HEK293T (cell line): ENCODE measurements at regions not wholly inside any gene's neighbourhood (a gene's known extent, or its start where the extent isn't known, plus 50 kb on each side); places are given as distances from the start of the nearest gene placed in this dataset.

Source experiments
- ARNT ChIP-seq: fragments of 450-650 bp; IDR thresholded peaks from 2 replicates; pipeline ENCODE4 v1.6.1; 2017; ENCODE audit warnings: mild to moderate bottlenecking
- BHLHE40 ChIP-seq: fragments of 450-650 bp; IDR thresholded peaks from 2 replicates; pipeline ENCODE4 v1.6.1; 2016; ENCODE audit warnings: mild to moderate bottlenecking, moderate library complexity, borderline replicate concordance
- CTBP1 ChIP-seq: fragments of 450-650 bp; IDR thresholded peaks from 2 replicates; pipeline ENCODE4 v1.6.1; 2016; ENCODE audit warnings: borderline replicate concordance
- ELF4 ChIP-seq: fragments of 450-650 bp; IDR thresholded peaks from 2 replicates; pipeline ENCODE4 v1.6.1; 2017; ENCODE audit warnings: antibody characterized with exemption
- FOXA1 ChIP-seq: fragments of 450-650 bp; IDR thresholded peaks from 2 replicates; pipeline ENCODE4 v1.6.1; 2016; ENCODE audit warnings: mild to moderate bottlenecking
- FOXK2 ChIP-seq: fragments of 450-650 bp; IDR thresholded peaks from 2 replicates; pipeline ENCODE4 v1.6.1; 2016; ENCODE audit warnings: mild to moderate bottlenecking
- FOXM1 ChIP-seq: fragments of 450-650 bp; IDR thresholded peaks from 2 replicates; pipeline ENCODE4 v1.6.1; 2017; ENCODE audit warnings: mild to moderate bottlenecking, borderline replicate concordance
- HDGF ChIP-seq: fragments of 450-650 bp; IDR thresholded peaks from 2 replicates; pipeline ENCODE4 v1.6.1; 2017; ENCODE audit warnings: antibody characterized with exemption, borderline replicate concordance
- L3MBTL2 ChIP-seq: fragments of 450-650 bp; conservative IDR thresholded peaks from 2 replicates; pipeline ENCODE4 v1.6.1; 2016; ENCODE audit warnings: mild to moderate bottlenecking
- LEF1 ChIP-seq: fragments of 450-650 bp; IDR thresholded peaks from 2 replicates; pipeline ENCODE4 v1.6.1; 2017; ENCODE audit warnings: mild to moderate bottlenecking, borderline replicate concordance
- SP1 ChIP-seq: fragments of 450-650 bp; IDR thresholded peaks from 2 replicates; pipeline ENCODE4 v1.6.1; 2017
- SUZ12 ChIP-seq: fragments of 450-650 bp; IDR thresholded peaks from 2 replicates; pipeline ENCODE4 v1.6.1; 2016; ENCODE audit warnings: mild to moderate bottlenecking
- ZNF384 ChIP-seq: fragments of 450-650 bp; IDR thresholded peaks from 2 replicates; pipeline ENCODE4 v1.6.1; 2016

- TF ChIP-seq SUZ12 (no peak), FOXK2 (no peak), LEF1 (no peak), L3MBTL2 (no peak), FOXA1 (no peak), ZNF384 (no peak), CTBP1 (no peak), ELF4 (no peak), SP1 (no peak), FOXM1 (no peak), BHLHE40 (no peak), ARNT (no peak), HDGF (no peak)
Observed at GRCh38 chr3:181956122-181956521, 244.4 kb downstream of the SOX2 start.
